GM13976 (cell line): ENCODE measurements at regions not wholly inside any gene's neighbourhood (a gene's known extent, or its start where the extent isn't known, plus 50 kb on each side); places are given as distances from the start of the nearest gene placed in this dataset.
"Not testable (repeated sequence)": the region's sequence is repeated elsewhere in the genome, so short reads cannot be mapped to it uniquely, and the experiment has no call there.

ENCODE experiments used
- DNase-seq: peaks from one replicate; pipeline ENCODE4 v3.0.0; 2012; ENCODE audit warnings: low spot score
- in situ Hi-C: fragments of 300-500 bp; cut with MboI; formaldehyde crosslinking; loops from one replicate; pipeline ENCODE4 v1.12.0; 2022; ENCODE audit warnings: low sequenced_read_pairs, mixed read lengths, inconsistent platforms; ENCODE audit not compliant: unreplicated experiment
- TF ChIP-seq, protein P1 (sequence below): IDR thresholded peaks from 2 replicates; pipeline ENCODE4 v1.5.1; 2012; ENCODE audit warnings: borderline replicate concordance, mild to moderate bottlenecking; ENCODE audit not compliant: insufficient read depth; ENCODE audit errors: extremely low read depth, missing control alignments, control extremely low read depth

DNA sequence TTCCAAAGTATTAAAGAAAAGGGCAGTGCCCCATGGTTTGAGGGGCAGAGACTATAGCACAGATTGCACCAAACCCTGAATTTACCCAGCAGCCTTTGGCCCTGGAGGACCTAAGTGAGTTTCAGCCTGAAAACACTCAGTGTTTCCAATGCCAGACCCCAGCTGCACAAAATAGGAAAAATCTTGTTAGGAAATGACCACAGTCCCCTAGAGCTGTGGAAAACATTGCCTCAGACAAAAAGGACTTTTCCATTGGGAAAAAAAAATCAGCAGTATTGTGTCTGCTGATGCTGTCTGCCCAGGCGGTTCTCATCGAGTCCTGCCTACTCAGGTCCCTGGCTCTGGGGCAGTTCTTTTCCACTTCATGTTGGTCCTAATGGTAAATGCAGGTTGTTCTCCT, 121.7 kb upstream of the DLG1 start:
- in situ Hi-C loops: no loop called here
- TF ChIP-seq, protein P1, sequence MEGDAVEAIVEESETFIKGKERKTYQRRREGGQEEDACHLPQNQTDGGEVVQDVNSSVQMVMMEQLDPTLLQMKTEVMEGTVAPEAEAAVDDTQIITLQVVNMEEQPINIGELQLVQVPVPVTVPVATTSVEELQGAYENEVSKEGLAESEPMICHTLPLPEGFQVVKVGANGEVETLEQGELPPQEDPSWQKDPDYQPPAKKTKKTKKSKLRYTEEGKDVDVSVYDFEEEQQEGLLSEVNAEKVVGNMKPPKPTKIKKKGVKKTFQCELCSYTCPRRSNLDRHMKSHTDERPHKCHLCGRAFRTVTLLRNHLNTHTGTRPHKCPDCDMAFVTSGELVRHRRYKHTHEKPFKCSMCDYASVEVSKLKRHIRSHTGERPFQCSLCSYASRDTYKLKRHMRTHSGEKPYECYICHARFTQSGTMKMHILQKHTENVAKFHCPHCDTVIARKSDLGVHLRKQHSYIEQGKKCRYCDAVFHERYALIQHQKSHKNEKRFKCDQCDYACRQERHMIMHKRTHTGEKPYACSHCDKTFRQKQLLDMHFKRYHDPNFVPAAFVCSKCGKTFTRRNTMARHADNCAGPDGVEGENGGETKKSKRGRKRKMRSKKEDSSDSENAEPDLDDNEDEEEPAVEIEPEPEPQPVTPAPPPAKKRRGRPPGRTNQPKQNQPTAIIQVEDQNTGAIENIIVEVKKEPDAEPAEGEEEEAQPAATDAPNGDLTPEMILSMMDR: no peak
- no peak for DNase-seq

GRCh38 chr3:197419696-197420095, 121.3 kb upstream of the DLG1 start:
- DNase-seq: no peak
- TF ChIP-seq, protein P1: no peak
- in situ Hi-C loops: no loop called here

DNA sequence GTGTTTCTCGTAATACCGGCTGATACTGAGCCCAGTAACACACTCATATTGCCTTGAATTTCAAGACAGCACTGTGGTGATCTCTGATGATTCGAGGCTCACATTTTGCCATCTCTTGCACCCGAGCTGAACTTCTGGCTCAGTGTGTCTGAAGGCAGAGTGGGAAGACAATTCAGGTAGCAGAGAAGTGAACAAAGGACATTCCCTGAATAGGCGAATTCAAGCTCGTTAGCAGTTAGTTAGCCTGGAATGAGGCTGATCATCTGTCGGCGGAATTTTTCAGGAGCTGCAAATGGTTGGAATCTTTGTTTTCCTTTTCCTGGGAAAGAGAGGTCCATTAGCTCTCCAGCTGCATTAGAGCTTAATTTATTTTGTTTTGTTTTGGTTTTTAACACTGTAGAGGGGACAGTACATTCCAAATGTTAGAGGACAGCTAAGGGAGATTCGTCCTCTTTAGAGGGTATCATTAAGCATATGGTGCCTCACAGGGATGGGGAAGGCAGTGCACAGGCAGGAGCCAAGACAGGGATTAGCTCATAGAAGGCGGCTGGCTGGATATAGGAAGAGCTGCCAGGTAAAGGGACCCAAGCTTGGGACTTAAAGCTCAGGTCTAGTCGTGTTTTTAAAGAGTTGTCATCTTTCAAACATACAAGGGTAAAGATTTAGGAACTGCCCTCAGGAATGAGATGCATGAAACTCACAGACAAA, 119.7 kb upstream of the DLG1 start:
- DNase-seq: no peak
- TF ChIP-seq, protein P1: no peak
- in situ Hi-C loops: no loop called here

DNA sequence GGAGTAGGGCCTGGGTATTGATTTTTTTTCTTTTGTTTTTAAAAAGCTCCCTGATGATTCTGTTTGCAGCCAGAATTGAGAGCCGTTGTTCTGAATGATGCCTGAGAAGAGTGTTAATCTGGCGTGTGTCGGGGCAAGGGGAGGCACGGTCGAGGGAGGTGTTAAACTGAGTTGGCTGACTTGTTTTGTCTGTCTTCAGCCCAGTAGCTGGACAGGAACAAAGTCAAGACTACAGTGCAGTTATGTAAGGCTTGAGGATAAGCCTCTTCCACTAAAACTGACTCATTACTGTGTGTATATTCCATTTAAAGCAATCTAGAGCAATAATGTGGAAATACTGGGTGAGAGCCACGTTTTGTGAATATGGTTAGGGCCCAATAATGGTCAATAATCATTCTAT, 119.0 kb upstream of the DLG1 start:
- in situ Hi-C loops: no loop called here
- DNase-seq: no peak
- TF ChIP-seq, protein P1: no peak

- DNase-seq, in situ Hi-C loops: not testable (repeated sequence)
These were observed 113.5 kb upstream of the DLG1 start for GRCh38 chr3:197411899-197412298.

- in situ Hi-C loops, DNase-seq: not testable (repeated sequence)
These were observed 111.8 kb upstream of the DLG1 start for GRCh38 chr3:197410170-197410569.

GRCh38 chr3:197408177-197408957, 110.0 kb upstream of the DLG1 start:
- TF ChIP-seq, protein P1: no peak
- no peak for DNase-seq
- in situ Hi-C loops: no loop called here
